Gastrocnemius medialis (tissue), 4 donors: ENCODE measurements at regions not wholly inside any gene's neighbourhood (a gene's known extent, or its start where the extent isn't known, plus 50 kb on each side); places are given as distances from the start of the nearest gene placed in this dataset.

Experiments used
- ATAC-seq, 2 donors: fragments of 150-250 bp; one replicate each; pipeline ENCODE4 v1.9.1; 2016
- DNase-seq, 2 donors: peaks; one replicate each; pipeline ENCODE4 v3.0.0-alpha.2; 2019
- H3K27ac ChIP-seq, 4 donors: fragments of 200-600 bp; sonication (generic); 1 replicate in 1 of 4; 2 replicates in 3 of 4; pipeline ENCODE4 v1.5.1; 2016 to 2018; ENCODE audit warnings: mild to moderate bottlenecking in 2 of 4, moderate library complexity in 1 of 4
- H3K27me3 ChIP-seq, 3 donors: fragments of 200-600 bp; sonication (generic) in 2 of 3; 1 replicate in 1 of 3; 2 replicates in 2 of 3; pipeline versions ENCODE4 v1.5.1 to v1.6.0; 2016 to 2019; ENCODE audit warnings: mild to moderate bottlenecking in 1 of 3, moderate library complexity in 1 of 3
- H3K36me3 ChIP-seq, 2 donors: fragments of 200-600 bp; sonication (generic) in 1 of 2; one replicate each; pipeline ENCODE4 v1.5.1; 2017 to 2018
- H3K4me1 ChIP-seq, 2 donors: fragments of 200-600 bp; sonication (generic) in 1 of 2; one replicate each; pipeline ENCODE4 v1.5.1; 2016 to 2017; ENCODE audit warnings: mild to moderate bottlenecking in 2 of 2
- H3K4me3 ChIP-seq, 4 donors: fragments of 200-600 bp; sonication (generic) in 3 of 4; 1 replicate in 1 of 4; 2 replicates in 3 of 4; pipeline ENCODE4 v1.5.1; 2016 to 2019; ENCODE audit warnings: mild to moderate bottlenecking in 2 of 4
- H3K9me3 ChIP-seq, 3 donors: fragments of 200-600 bp; sonication (generic) in 2 of 3; 1 replicate in 1 of 3; 2 replicates in 2 of 3; pipeline ENCODE4 v1.5.1; 2016 to 2019
- POLR2A ChIP-seq, 2 donors: fragments of 450-650 bp; IDR thresholded peaks; one replicate each; pipeline ENCODE4 v1.6.1; 2017; ENCODE audit warnings: antibody characterized with exemption in 2 of 2, mild to moderate bottlenecking in 2 of 2, moderate library complexity in 2 of 2
- in situ Hi-C, 4 donors: fragments of 200-750 bp; cut with MboI; loops; one replicate each; pipeline versions ENCODE4 v1.15.0 to v1.8.0; 2017; ENCODE audit warnings: low sequenced_read_pairs in 4 of 4
- intact Hi-C: fragments of 100-400 bp; cut with DNase I; formaldehyde crosslinking; loops from one replicate; pipeline ENCODE4 v1.15.1; 2023; ENCODE audit warnings: low total_unique reads
- TF ChIP-seq, protein P1 (sequence below), 5 experiments: fragments of 450-650 bp in 3 of 5; fragments of 200-600 bp in 2 of 5; sonication (generic) in 2 of 5; IDR thresholded peaks in 4 of 5; conservative IDR thresholded peaks in 1 of 5; 1 replicate in 4 of 5; 2 replicates in 1 of 5; pipeline ENCODE4 v1.5.1; 2016 to 2019; ENCODE audit warnings: antibody characterized with exemption in 5 of 5, mild to moderate bottlenecking in 3 of 5, moderate library complexity in 3 of 5

DNA sequence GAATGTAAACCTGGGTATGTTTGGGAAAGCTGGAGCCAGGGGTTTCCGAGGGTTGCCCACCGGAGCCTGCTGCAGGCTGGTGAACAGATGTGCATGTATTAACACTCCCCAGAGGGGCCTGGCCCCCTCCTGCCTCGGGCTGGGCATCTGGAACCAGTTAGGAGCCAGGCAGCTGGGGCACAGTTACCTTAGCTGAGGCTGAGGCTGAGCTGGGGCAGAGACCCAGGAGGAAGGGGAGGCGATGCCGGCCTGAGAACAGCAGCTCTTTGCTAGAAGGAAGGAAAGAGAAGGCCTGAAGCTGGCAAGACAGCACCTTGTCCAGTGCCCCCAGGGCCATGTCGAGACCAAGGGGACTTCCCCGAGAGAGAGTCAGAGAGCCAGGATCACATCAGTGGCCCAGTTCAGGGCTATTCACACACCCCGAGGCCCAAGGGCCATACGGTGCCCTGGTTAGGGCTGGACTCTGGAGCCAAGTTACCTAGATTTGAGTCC is 65.8 kb downstream of the RMI2 start:
- Histone ChIP-seq H3K4me3 (no peak overlapping the region), H3K4me1 (no peaks in the 10 kb centered on the region), H3K27ac (no peak overlapping the region), H3K36me3 (no peaks in the 10 kb centered on the region), H3K27me3 (no peaks in the 10 kb centered on the region), H3K9me3 (no peaks in the 10 kb centered on the region)
- in situ Hi-C loops (loop anchor here in 1 of 4 donors (10.0 kb wide), 1 partner anchor 224 kb away; no protein-coding TSS in a partner anchor), intact Hi-C loops (no loop called here)
- ATAC-seq (no peak), DNase-seq (no peak)
- TF ChIP-seq POLR2A (IDR thresholded peaks at IDR 0.05): no peak
- TF ChIP-seq, protein P1, sequence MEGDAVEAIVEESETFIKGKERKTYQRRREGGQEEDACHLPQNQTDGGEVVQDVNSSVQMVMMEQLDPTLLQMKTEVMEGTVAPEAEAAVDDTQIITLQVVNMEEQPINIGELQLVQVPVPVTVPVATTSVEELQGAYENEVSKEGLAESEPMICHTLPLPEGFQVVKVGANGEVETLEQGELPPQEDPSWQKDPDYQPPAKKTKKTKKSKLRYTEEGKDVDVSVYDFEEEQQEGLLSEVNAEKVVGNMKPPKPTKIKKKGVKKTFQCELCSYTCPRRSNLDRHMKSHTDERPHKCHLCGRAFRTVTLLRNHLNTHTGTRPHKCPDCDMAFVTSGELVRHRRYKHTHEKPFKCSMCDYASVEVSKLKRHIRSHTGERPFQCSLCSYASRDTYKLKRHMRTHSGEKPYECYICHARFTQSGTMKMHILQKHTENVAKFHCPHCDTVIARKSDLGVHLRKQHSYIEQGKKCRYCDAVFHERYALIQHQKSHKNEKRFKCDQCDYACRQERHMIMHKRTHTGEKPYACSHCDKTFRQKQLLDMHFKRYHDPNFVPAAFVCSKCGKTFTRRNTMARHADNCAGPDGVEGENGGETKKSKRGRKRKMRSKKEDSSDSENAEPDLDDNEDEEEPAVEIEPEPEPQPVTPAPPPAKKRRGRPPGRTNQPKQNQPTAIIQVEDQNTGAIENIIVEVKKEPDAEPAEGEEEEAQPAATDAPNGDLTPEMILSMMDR (IDR thresholded peaks at IDR 0.05 in 4 of 5, conservative IDR thresholded peaks at IDR 0.05 in 1 of 5): no peak

DNA sequence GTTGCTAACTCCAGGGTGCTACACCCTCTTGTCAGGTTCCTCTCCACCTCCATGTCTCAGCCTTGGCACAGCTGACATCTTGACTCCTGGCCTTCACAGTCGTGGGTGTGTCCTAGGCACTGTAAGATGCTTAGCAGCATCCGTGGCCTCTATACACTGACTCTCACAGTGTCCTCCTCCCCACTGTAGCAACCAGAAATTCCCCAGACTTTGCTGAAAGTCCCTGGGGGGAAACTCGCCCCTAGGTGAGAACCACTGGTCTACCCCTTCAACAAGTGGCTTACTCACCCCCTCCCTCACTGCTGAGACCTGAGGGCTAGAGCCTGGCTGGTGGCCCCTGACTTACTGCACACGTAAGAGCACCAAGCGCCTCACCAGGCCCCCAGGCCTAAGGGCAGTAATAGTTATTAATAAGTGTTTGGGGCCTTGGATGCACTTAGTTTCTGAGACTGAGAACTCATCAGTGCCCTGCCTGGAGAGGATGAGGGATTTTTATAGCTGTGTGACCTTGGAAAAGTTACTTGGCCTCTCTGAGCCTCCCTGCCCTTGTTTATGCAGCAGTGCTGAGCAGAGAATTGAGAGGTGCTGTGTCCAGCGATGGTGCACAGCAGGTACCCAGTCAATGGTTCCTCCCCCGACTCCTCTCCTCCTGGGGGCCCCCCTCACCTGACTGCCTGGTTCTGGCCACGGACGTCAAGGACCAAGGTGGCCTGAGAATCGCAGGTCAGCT is 67.1 kb downstream of the RMI2 start:
- Histone ChIP-seq H3K4me1 (no peaks in the 10 kb centered on the region), H3K27me3 (no peaks in the 10 kb centered on the region), H3K27ac (no peak overlapping the region), H3K9me3 (no peaks in the 10 kb centered on the region), H3K4me3 (no peak overlapping the region), H3K36me3 (no peaks in the 10 kb centered on the region)
- intact Hi-C loops (no loop called here), in situ Hi-C loops (loop anchor here in 1 of 4 donors (10.0 kb wide), 1 partner anchor 222 kb away; no protein-coding TSS in a partner anchor)
- ATAC-seq (no peak), DNase-seq (no peak)
- TF ChIP-seq POLR2A (IDR thresholded peaks at IDR 0.05): no peak
- TF ChIP-seq, protein P1 (IDR thresholded peaks at IDR 0.05 in 4 of 5, conservative IDR thresholded peaks at IDR 0.05 in 1 of 5): no peak

DNA sequence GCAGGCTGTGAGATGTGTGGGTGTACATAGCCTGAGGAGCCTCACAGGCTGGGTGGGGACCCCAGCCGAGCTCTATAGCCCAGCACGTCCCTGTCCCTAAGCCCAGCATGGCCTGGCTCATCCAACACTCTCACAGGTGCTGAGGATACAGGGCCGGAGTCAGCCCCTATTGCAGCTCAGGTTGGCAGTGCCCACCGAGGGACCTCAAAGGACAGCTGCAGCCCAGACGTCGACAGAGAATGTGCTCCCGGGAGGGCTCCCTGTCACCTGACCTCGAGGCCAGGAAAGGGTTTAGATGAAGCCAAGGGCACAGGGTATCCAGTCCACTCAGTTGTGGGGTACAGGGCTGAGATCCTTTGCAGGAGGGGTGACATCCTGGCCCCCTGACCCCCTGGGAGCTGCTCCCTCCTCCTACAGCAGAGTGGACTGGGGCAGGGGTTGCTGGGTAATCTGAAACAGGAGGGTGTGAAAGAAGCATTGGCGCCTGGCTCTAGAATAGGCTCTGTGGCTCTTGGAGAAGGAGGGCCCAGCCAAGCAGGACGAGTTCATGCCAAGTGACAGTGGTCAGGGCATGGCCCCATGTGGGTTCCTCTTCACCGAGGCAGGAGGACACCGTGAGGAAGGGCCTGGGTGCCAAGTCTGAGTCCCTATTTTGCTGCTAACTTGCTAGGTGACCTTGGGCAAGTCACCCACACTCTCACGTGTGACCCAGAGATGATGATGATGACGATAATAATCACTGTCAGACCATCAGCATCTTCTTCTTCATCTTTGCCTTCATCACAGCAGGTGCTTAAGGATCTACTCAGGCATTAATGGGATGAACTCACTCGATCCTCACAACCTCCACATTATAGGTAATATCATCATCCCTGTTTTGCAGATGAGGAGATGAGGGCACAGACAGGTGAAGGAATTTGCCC is 68.0 kb downstream of the RMI2 start:
- DNase-seq (no peak), ATAC-seq (no peak)
- H3K27ac ChIP-seq: no peak overlapping the region
- no peaks in the 10 kb centered on the region for H3K36me3 ChIP-seq
- H3K27me3 ChIP-seq: no peaks in the 10 kb centered on the region
- no peaks in the 10 kb centered on the region for H3K4me1 ChIP-seq
- TF ChIP-seq, protein P1 (IDR thresholded peaks at IDR 0.05 in 4 of 5, conservative IDR thresholded peaks at IDR 0.05 in 1 of 5): no peak
- no peak for TF ChIP-seq POLR2A (IDR thresholded peaks at IDR 0.05)
- no peaks in the 10 kb centered on the region for H3K9me3 ChIP-seq
- intact Hi-C loops (no loop called here), in situ Hi-C loops (loop anchor here in 1 of 4 donors (10.0 kb wide), 1 partner anchor 222 kb away; no protein-coding TSS in a partner anchor)
- no peak overlapping the region for H3K4me3 ChIP-seq

DNA sequence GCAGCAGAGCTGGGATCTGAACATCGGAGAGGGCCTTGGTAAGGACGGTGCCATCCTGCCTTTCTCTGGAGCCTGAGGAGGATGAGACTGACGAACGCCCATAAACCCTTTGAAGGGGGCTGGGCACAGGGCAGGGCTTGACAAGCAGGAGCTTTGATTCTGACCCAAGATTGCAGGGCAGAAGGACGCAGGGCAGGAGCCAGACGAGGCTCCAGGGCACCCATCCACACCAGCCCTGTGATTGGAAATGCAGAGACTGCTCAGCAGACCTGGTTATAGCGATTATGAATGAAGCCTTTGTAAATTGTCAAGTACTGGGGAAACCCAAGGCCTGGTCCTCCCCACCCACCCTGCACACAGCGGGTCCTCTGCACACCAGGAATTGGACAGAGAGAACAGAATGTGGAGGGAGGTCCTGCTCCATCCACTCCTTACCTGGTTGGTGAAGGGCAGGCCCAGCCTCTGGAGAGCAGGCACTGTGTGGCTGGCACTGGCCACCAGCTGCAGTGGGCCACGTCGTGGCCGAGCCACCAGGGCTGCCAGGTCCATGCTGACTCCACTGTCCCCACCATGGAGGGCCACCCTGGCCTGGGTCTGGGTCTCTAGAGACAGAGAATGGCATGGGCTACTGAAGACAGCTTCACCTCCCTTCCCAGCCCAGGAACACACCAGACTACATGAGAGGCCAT is 68.8 kb downstream of the RMI2 start:
- no peak for TF ChIP-seq POLR2A (IDR thresholded peaks at IDR 0.05)
- TF ChIP-seq, protein P1 (IDR thresholded peaks at IDR 0.05 in 4 of 5, conservative IDR thresholded peaks at IDR 0.05 in 1 of 5): no peak
- Histone ChIP-seq H3K9me3 (no peaks in the 10 kb centered on the region), H3K36me3 (no peaks in the 10 kb centered on the region), H3K27ac (no peak overlapping the region), H3K4me1 (no peaks in the 10 kb centered on the region), H3K27me3 (no peaks in the 10 kb centered on the region), H3K4me3 (no peak overlapping the region)
- in situ Hi-C loops: loop anchor here in 1 of 4 donors (10.0 kb wide), 1 partner anchor 221 kb away; no protein-coding TSS in a partner anchor
- intact Hi-C loops: no loop called here
- ATAC-seq: no peak
- no peak for DNase-seq
